WTC11 (cell line): ENCODE measurements at regions not wholly inside any gene's neighbourhood (a gene's known extent, or its start where the extent isn't known, plus 50 kb on each side); places are given as distances from the start of the nearest gene placed in this dataset.

Source experiments
- ATAC-seq: fragments of 200-7000 bp; cut with Tn5 transposase; 2 replicates; pipeline ENCODE4 v1.10.0; 2021; ENCODE audit warnings: mild to moderate bottlenecking, moderate library complexity
- CTCF ChIA-PET: fragments of 300-600 bp; sonication (Branson Sonifier 250); formaldehyde crosslinking; loops from one replicate; lab custom pipeline; 2021; ENCODE audit warnings: antibody characterized with exemption; lab: Charles Lee
- POLR2A ChIA-PET: fragments of 350-600 bp; sonication (Branson Sonifier 250); formaldehyde crosslinking; loops from one replicate; lab custom pipeline; 2021; ENCODE audit warnings: antibody characterized with exemption; lab: Charles Lee
- DNase-seq: peaks from one replicate; pipeline ENCODE4 v3.0.0; 2021; ENCODE audit warnings: low spot score
- H3K27ac Mint-ChIP-seq: 2 replicates; pipeline ENCODE4 v1.8.0; 2021; ENCODE audit warnings: mixed read lengths
- H3K27me3 Mint-ChIP-seq: 2 replicates; pipeline ENCODE4 v1.8.0; 2021; ENCODE audit warnings: low read depth, mild to moderate bottlenecking, moderate library complexity, mixed read lengths
- H3K36me3 Mint-ChIP-seq: 2 replicates; pipeline ENCODE4 v1.8.0; 2021; ENCODE audit warnings: mixed read lengths
- H3K4me1 Mint-ChIP-seq: 2 replicates; pipeline ENCODE4 v1.8.0; 2022; ENCODE audit warnings: mixed read lengths
- H3K4me3 Mint-ChIP-seq: 2 replicates; pipeline ENCODE4 v1.8.0; 2021; ENCODE audit warnings: mild to moderate bottlenecking, moderate library complexity, mixed read lengths
- H3K9me3 Mint-ChIP-seq: 2 replicates; pipeline ENCODE4 v1.8.0; 2021; ENCODE audit warnings: mixed read lengths
- CBFB ChIP-seq: sonication (generic); formaldehyde crosslinking; IDR thresholded peaks from 2 replicates; pipeline ENCODE4 v1.8.1; 2022; ENCODE audit warnings: mild to moderate bottlenecking, low read depth, missing genetic modification reagents
- ESRRA ChIP-seq: sonication (generic); formaldehyde crosslinking; IDR thresholded peaks from 2 replicates; pipeline ENCODE4 v1.8.1; 2022; ENCODE audit warnings: mild to moderate bottlenecking, missing genetic modification reagents, borderline replicate concordance
- ETV6 ChIP-seq: sonication (generic); formaldehyde crosslinking; IDR thresholded peaks from 2 replicates; pipeline ENCODE4 v1.8.1; 2022; ENCODE audit warnings: mild to moderate bottlenecking, missing genetic modification reagents
- FOXK1 ChIP-seq: sonication (generic); formaldehyde crosslinking; IDR thresholded peaks from 2 replicates; pipeline ENCODE4 v1.8.0; 2022; ENCODE audit warnings: mild to moderate bottlenecking, moderate library complexity, missing genetic modification reagents
- GRHL2 ChIP-seq: fragments of 250-450 bp; sonication (Bioruptor Pico); IDR thresholded peaks from 2 replicates; pipeline ENCODE4 v1.8.0; 2022; ENCODE audit warnings: mild to moderate bottlenecking, moderate library complexity; ENCODE audit not compliant: insufficient replicate concordance, severe bottlenecking
- HMGA2 ChIP-seq: fragments of 250-450 bp; sonication (Bioruptor Pico); IDR thresholded peaks from 2 replicates; pipeline ENCODE4 v1.4.0; 2021; ENCODE audit warnings: mild to moderate bottlenecking, moderate library complexity
- IRF2 ChIP-seq: sonication (generic); formaldehyde crosslinking; IDR thresholded peaks from 2 replicates; pipeline ENCODE4 v1.8.0; 2022; ENCODE audit warnings: low read depth, missing genetic modification reagents, borderline replicate concordance
- JAZF1 ChIP-seq: fragments of 250-450 bp; sonication (Bioruptor Pico); IDR thresholded peaks from 2 replicates; pipeline ENCODE4 v1.9.0; 2021; ENCODE audit warnings: moderate library complexity, mild to moderate bottlenecking, inconsistent platforms
- NR1H2 ChIP-seq: sonication (generic); formaldehyde crosslinking; IDR thresholded peaks from 2 replicates; pipeline ENCODE4 v1.9.0; 2021; ENCODE audit warnings: mild to moderate bottlenecking, moderate library complexity, missing genetic modification reagents
- NR3C1 ChIP-seq: sonication (generic); formaldehyde crosslinking; conservative IDR thresholded peaks from 2 replicates; pipeline ENCODE4 v1.8.1; 2023; ENCODE audit warnings: low read depth, mild to moderate bottlenecking, missing genetic modification reagents
- SOX15 ChIP-seq: fragments of 250-450 bp; sonication (Bioruptor Pico); IDR thresholded peaks from 2 replicates; pipeline ENCODE4 v1.9.0; 2021; ENCODE audit warnings: mild to moderate bottlenecking
- TP53 ChIP-seq: sonication (generic); formaldehyde crosslinking; IDR thresholded peaks from 2 replicates; pipeline ENCODE4 v1.8.1; 2023; ENCODE audit warnings: mild to moderate bottlenecking, missing genetic modification reagents
- ZNF138 ChIP-seq: sonication (generic); formaldehyde crosslinking; conservative IDR thresholded peaks from 2 replicates; pipeline ENCODE4 v1.8.1; 2022; ENCODE audit warnings: mild to moderate bottlenecking, moderate library complexity, missing genetic modification reagents
- ZNF219 ChIP-seq: sonication (generic); formaldehyde crosslinking; IDR thresholded peaks from 2 replicates; pipeline ENCODE4 v1.8.0; 2023; ENCODE audit warnings: missing genetic modification reagents, mild to moderate bottlenecking, borderline replicate concordance
- ZNF416 ChIP-seq: fragments of 250-450 bp; sonication (Bioruptor Pico); IDR thresholded peaks from 2 replicates; pipeline ENCODE4 v1.9.0; 2021; ENCODE audit warnings: mild to moderate bottlenecking, inconsistent platforms
- TF ChIP-seq, protein P1 (sequence below): sonication (generic); formaldehyde crosslinking; conservative IDR thresholded peaks from 2 replicates; pipeline ENCODE4 v1.8.1; 2023; ENCODE audit warnings: mild to moderate bottlenecking, low read depth, missing genetic modification reagents, moderate library complexity
- TF ChIP-seq, protein P2 (sequence below): sonication (generic); formaldehyde crosslinking; IDR thresholded peaks from 2 replicates; pipeline ENCODE4 v1.8.1; 2022; ENCODE audit warnings: mild to moderate bottlenecking, moderate library complexity, missing genetic modification reagents
- TF ChIP-seq, protein P3 (sequence below): sonication (generic); formaldehyde crosslinking; IDR thresholded peaks from 2 replicates; pipeline ENCODE4 v1.8.1; 2022; ENCODE audit warnings: low read depth, missing genetic modification reagents, borderline replicate concordance
- TF ChIP-seq, protein P4 (sequence below): sonication (generic); formaldehyde crosslinking; conservative IDR thresholded peaks from 2 replicates; pipeline ENCODE4 v1.8.1; 2022; ENCODE audit warnings: mild to moderate bottlenecking, missing genetic modification reagents
- TF ChIP-seq, protein P5 (sequence below): sonication (generic); formaldehyde crosslinking; IDR thresholded peaks from 2 replicates; pipeline ENCODE4 v1.8.0; 2022; ENCODE audit warnings: mild to moderate bottlenecking, missing genetic modification reagents
- TF ChIP-seq, protein P6 (sequence below): sonication (generic); formaldehyde crosslinking; IDR thresholded peaks from 2 replicates; pipeline ENCODE4 v1.8.1; 2022; ENCODE audit warnings: mild to moderate bottlenecking, missing genetic modification reagents, moderate library complexity, borderline replicate concordance

DNA sequence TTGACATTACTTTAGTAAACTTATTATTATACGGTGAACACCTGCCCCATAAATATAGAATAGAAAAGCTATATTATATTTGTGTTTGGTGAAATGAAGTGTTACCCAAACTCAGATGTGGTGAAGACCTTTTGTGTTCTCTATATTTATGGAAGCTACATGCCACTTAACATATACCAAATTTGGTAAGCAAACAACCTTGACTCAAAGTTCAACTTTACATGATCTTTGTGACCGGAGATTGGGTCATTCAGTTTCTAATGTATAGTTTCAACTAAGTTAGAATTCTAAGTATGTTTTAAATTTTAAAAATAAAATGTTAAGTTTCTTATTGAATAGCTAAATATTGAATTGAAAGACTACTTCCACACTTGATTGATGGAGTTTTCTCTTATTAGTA is 288.6 kb upstream of the SEMA3D start:
- ATAC-seq = no peak
- Mint-ChIP-seq H3K4me3 (no peak overlapping the region), H3K4me1 (no peaks in the 10 kb centered on the region), H3K27me3 (no peaks in the 10 kb centered on the region), H3K9me3 (no peaks in the 10 kb centered on the region), H3K36me3 (no peaks in the 10 kb centered on the region), H3K27ac (no peak overlapping the region)
- CTCF ChIA-PET = no interaction called here
- TF ChIP-seq, protein P1, sequence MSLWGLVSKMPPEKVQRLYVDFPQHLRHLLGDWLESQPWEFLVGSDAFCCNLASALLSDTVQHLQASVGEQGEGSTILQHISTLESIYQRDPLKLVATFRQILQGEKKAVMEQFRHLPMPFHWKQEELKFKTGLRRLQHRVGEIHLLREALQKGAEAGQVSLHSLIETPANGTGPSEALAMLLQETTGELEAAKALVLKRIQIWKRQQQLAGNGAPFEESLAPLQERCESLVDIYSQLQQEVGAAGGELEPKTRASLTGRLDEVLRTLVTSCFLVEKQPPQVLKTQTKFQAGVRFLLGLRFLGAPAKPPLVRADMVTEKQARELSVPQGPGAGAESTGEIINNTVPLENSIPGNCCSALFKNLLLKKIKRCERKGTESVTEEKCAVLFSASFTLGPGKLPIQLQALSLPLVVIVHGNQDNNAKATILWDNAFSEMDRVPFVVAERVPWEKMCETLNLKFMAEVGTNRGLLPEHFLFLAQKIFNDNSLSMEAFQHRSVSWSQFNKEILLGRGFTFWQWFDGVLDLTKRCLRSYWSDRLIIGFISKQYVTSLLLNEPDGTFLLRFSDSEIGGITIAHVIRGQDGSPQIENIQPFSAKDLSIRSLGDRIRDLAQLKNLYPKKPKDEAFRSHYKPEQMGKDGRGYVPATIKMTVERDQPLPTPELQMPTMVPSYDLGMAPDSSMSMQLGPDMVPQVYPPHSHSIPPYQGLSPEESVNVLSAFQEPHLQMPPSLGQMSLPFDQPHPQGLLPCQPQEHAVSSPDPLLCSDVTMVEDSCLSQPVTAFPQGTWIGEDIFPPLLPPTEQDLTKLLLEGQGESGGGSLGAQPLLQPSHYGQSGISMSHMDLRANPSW = no peak
- TF ChIP-seq, protein P2, sequence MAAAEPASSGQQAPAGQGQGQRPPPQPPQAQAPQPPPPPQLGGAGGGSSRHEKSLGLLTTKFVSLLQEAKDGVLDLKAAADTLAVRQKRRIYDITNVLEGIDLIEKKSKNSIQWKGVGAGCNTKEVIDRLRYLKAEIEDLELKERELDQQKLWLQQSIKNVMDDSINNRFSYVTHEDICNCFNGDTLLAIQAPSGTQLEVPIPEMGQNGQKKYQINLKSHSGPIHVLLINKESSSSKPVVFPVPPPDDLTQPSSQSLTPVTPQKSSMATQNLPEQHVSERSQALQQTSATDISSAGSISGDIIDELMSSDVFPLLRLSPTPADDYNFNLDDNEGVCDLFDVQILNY (CRISPR knock-in tag) = no peak
- TF ChIP-seq ZNF219 (CRISPR knock-in tag) (no peak), FOXK1 (no peak), SOX15 (CRISPR knock-in tag) (no peak), IRF2 (CRISPR knock-in tag) (no peak), ETV6 (CRISPR knock-in tag) (no peak)
- DNase-seq = no peak
- POLR2A ChIA-PET = no interaction called here

DNA sequence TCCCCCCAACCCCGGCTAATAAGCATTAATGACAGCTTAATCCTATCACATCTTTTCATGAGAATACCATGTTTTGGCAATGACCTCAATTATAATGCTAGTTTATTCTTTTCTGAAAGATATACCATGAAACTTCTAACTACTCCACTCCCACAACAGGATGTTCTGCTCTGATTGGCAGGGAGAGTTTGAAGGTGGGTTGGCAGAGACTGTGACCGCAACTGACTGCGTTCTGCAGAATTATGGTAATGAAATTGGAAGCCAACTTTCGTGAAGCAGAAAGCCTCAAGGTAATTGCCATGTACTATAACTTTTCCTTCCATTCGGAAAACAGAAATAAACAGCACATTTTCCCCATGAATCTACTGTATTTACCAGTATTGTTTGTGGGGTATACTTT is 288.2 kb upstream of the SEMA3D start:
- POLR2A ChIA-PET = no interaction called here
- no peak for DNase-seq
- Mint-ChIP-seq H3K4me3 (no peak overlapping the region), H3K27ac (no peak overlapping the region), H3K9me3 (no peaks in the 10 kb centered on the region), H3K36me3 (no peaks in the 10 kb centered on the region), H3K4me1 (no peaks in the 10 kb centered on the region), H3K27me3 (no peaks in the 10 kb centered on the region)
- TF ChIP-seq CBFB (CRISPR knock-in tag) = no peak
- TF ChIP-seq, protein P3, sequence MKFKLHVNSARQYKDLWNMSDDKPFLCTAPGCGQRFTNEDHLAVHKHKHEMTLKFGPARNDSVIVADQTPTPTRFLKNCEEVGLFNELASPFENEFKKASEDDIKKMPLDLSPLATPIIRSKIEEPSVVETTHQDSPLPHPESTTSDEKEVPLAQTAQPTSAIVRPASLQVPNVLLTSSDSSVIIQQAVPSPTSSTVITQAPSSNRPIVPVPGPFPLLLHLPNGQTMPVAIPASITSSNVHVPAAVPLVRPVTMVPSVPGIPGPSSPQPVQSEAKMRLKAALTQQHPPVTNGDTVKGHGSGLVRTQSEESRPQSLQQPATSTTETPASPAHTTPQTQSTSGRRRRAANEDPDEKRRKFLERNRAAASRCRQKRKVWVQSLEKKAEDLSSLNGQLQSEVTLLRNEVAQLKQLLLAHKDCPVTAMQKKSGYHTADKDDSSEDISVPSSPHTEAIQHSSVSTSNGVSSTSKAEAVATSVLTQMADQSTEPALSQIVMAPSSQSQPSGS (CRISPR knock-in tag) = no peak
- ATAC-seq = no peak
- CTCF ChIA-PET = no interaction called here

DNA sequence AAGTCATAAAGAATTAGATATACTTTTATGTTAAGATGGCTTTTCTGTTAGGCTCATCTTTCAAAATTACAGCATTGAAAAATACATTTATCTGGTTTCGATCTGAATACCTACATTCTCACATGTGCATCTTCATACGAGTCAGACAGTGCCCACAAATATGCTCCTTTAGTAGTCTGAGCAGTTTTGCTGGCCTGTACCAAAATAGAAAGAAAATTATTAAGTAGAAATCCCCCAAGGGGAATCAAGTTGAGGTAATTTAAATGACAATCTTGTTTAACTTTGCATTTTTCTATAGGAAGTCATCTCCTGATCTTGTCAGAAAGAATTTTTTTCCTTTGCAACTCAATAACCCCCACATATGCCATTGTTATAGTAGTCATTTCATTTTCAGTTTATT is 287.4 kb upstream of the SEMA3D start:
- ATAC-seq (no peak), DNase-seq (no peak)
- ChIA-PET CTCF (no interaction called here), POLR2A (no interaction called here)
- Mint-ChIP-seq H3K4me3 (no peak overlapping the region), H3K9me3 (no peaks in the 10 kb centered on the region), H3K27ac (no peak overlapping the region), H3K36me3 (no peaks in the 10 kb centered on the region), H3K4me1 (no peaks in the 10 kb centered on the region), H3K27me3 (no peaks in the 10 kb centered on the region)
- no peak for TF ChIP-seq ESRRA
- TF ChIP-seq ZNF138 (CRISPR knock-in tag) = no peak
- TF ChIP-seq, protein P1 = no peak
- TF ChIP-seq ZNF416 (CRISPR knock-in tag) = no peak
- TF ChIP-seq GRHL2 = no peak
- TF ChIP-seq NR1H2 (CRISPR knock-in tag) = no peak
- TF ChIP-seq, protein P4, sequence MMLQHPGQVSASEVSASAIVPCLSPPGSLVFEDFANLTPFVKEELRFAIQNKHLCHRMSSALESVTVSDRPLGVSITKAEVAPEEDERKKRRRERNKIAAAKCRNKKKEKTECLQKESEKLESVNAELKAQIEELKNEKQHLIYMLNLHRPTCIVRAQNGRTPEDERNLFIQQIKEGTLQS (CRISPR knock-in tag) = no peak
- TF ChIP-seq NR3C1 (CRISPR knock-in tag) = no peak
- TF ChIP-seq, protein P5, sequence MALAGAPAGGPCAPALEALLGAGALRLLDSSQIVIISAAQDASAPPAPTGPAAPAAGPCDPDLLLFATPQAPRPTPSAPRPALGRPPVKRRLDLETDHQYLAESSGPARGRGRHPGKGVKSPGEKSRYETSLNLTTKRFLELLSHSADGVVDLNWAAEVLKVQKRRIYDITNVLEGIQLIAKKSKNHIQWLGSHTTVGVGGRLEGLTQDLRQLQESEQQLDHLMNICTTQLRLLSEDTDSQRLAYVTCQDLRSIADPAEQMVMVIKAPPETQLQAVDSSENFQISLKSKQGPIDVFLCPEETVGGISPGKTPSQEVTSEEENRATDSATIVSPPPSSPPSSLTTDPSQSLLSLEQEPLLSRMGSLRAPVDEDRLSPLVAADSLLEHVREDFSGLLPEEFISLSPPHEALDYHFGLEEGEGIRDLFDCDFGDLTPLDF (CRISPR knock-in tag) = no peak
- TF ChIP-seq TP53 = no peak
- TF ChIP-seq, protein P6, sequence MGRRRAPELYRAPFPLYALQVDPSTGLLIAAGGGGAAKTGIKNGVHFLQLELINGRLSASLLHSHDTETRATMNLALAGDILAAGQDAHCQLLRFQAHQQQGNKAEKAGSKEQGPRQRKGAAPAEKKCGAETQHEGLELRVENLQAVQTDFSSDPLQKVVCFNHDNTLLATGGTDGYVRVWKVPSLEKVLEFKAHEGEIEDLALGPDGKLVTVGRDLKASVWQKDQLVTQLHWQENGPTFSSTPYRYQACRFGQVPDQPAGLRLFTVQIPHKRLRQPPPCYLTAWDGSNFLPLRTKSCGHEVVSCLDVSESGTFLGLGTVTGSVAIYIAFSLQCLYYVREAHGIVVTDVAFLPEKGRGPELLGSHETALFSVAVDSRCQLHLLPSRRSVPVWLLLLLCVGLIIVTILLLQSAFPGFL (CRISPR knock-in tag) = no peak
- TF ChIP-seq HMGA2 (CRISPR knock-in tag) = no peak
- no peak for TF ChIP-seq JAZF1
